HG03175 (cell line): ENCODE measurements at regions not wholly inside any gene's neighbourhood (a gene's known extent, or its start where the extent isn't known, plus 50 kb on each side); places are given as distances from the start of the nearest gene placed in this dataset.
"Not testable (repeated sequence)": the region's sequence is repeated elsewhere in the genome, so short reads cannot be mapped to it uniquely, and the experiment has no call there.

ENCODE experiments used
- ATAC-seq: cut with Tn5 transposase; IDR thresholded peaks from one replicate; pipeline ENCODE4 v1.9.1; 2021; ENCODE audit warnings: mild to moderate bottlenecking, moderate library complexity; ENCODE audit not compliant: unreplicated experiment

DNA sequence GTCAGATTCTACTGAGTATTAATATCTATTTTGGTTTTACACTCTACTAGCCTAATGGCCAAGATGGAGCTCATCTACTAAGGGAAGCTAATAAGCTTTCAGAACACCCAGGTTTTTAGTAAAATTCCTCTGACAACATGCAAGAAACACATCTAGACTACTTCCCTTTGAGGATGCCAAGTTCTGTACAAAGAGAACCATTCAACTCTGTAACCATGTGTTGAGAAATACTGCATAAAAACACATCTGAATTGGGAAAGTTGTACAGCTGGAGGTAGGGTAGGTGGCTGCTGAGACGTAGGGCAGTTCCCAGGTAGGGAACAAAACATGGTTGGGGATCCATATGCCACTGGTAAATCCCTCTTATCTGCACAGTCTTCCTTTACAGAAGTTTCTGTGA, 66.2 kb downstream of the SC5D start:
- no peak for ATAC-seq

GRCh38 chr11:121359591-121359990, 67.0 kb downstream of the SC5D start:
- no peak for ATAC-seq

DNA sequence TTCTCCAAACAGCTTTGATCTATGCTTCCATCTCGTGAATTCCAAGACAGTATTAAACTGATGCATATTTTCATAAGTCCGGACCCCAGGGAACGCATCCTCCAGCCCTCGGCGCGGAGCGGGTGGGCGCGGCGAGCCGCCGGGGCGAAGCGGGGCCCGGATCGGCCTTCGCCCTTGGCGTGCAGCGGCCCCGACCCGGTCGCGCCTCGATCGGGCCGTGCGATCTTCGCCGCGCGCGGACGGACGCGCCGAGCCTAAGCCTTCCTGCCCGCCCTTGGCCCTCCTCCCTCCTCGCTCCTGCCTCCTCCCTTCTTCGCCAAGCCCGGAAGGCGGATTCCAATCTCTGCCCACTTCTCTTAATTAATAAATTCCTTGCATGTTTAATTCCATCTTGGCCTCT, 70.4 kb downstream of the SC5D start:
- not testable (repeated sequence) for ATAC-seq

DNA sequence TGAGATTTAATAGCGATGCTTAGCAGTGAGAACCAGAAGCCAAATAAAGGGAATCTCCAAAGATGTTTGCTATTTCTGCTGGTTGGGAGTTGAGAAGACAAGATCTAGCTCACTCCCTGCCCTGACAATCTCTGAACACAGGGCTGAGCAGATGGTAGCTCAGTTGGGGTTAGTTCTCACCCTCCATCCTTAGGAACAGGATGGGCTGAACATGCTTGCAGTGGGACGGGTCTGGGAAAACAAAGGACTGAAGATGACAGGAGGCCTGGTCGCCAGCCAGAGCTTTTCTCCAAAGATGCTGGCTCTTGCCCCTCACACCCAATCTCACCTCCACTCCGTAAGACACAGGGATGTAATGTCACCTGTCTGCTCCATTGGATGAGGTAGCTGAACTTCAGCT, 72.7 kb downstream of the SC5D start:
- ATAC-seq: no peak

DNA sequence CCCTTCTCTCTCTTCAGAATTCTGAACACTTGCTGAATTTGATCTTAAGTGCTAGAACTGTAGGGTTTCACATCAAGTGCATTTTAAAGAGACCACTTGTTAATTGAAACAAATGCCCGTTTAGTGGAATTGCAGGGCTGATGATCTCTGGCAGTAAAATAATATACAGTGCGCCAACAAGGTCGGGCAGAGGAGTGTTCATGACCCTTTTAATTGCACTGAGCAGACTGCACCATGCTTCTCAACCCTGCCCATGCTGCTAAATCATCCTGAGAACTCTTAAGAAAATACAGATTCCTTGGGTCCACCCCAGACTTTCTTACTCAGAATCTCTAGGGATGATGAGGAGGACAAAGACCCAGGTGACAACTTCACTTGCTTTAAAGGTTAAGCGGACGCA, 73.5 kb downstream of the SC5D start:
- ATAC-seq: no peak

DNA sequence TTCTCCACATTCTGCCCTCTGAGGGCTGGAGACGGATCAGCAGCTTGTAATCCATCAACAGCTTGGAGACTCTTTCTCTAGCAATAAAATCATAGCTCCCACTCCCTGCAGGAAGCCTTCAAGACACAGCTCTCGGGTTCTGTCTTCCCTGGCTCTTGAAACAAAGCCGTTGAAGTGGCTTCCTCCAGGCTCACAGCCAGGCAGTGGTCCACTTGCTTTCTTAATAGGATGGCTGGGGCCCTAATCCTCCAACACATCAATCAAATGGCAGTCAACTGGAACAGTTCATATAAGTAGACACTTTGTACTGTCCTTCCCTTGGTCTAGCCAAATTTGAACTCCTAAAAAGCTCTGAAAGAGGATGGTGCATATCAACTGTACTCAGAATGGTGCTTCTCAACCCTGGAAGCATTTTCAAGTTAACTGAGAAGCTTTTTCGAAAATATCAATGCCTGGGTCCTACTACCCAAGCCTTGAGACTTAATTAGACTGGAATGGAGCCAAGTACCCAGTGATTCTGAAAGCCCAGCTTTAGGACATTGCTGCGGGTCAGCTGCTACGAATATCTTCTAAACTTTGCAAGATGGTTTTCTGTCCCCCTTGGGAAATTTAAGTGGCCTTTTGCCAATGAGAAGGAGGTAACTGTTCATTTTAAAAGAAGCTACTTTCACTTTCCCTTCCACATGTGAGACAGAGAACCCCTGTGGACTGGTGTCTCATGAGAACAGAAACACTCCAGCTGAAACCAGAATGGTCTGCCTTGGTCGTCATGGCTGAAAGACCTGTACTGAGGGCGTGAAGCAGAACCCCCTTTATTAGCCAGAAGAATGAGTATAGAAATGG, 74.7 kb downstream of the SC5D start:
- ATAC-seq: peak; percentile 97

- no peak for ATAC-seq
Measured at GRCh38 chr11:121367844-121368225, 75.3 kb downstream of the SC5D start.

GRCh38 chr11:121368364-121369240, 76.0 kb downstream of the SC5D start:
- no peak for ATAC-seq

GRCh38 chr11:121369366-121369765, 76.8 kb downstream of the SC5D start:
- ATAC-seq: no peak

- ATAC-seq: no peak
Measured at GRCh38 chr11:121372028-121372427, 79.5 kb downstream of the SC5D start.

- peak; percentile 95 for ATAC-seq
Measured at GRCh38 chr11:121372671-121373429, 79.3 kb upstream of the SORL1 start.

GRCh38 chr11:121374286-121374985, 77.7 kb upstream of the SORL1 start:
- ATAC-seq: no peak

GRCh38 chr11:121376130-121376529, 76.0 kb upstream of the SORL1 start:
- ATAC-seq: no peak

GRCh38 chr11:121379145-121379810, 72.8 kb upstream of the SORL1 start:
- ATAC-seq: not testable (repeated sequence)

DNA sequence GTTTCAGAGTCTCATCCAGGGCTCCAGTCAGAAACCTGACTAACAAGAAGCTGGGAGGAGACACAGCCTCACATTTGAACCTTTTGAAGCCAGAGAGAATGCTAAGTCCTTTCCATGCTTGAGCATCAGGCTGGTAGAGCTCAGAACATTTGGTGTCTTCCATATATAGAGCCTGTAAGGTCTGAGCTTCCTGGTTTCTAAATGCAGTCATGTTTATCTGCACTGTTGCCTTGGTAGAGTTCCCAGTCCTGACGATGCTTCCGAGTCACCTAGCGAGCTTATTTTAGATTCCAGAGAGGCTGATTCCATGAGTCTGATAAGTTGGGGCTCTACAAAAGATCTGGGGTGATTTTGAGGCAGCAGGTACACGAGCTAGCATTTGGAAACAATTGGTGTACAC, 68.4 kb upstream of the SORL1 start:
- ATAC-seq: no peak

- no peak for ATAC-seq
Measured at GRCh38 chr11:121385688-121386087, 66.4 kb upstream of the SORL1 start.
